WI38 (cell line): ENCODE measurements at regions not wholly inside any gene's neighbourhood (a gene's known extent, or its start where the extent isn't known, plus 50 kb on each side); places are given as distances from the start of the nearest gene placed in this dataset.

Source experiments
- H3K4me3 ChIP-seq: 2 replicates; pipeline ENCODE4 v1.5.1; 2011; ENCODE audit warnings: low read depth, mild to moderate bottlenecking, control low read depth, low read length
- CTCF ChIP-seq: IDR thresholded peaks from 2 replicates; pipeline ENCODE4 v1.5.1; 2012; ENCODE audit warnings: low read depth, mild to moderate bottlenecking, control low read depth, low read length

GRCh38 chr2:220162320-220162719, 534.9 kb downstream of the SLC4A3 start:
- no peak for TF ChIP-seq CTCF
- H3K4me3 ChIP-seq, result no peak overlapping the region

GRCh38 chr2:220163486-220163885, 536.1 kb downstream of the SLC4A3 start:
- no peak overlapping the region for H3K4me3 ChIP-seq
- TF ChIP-seq CTCF, result no peak

GRCh38 chr2:220165401-220165800, 538.0 kb downstream of the SLC4A3 start:
- TF ChIP-seq CTCF, result no peak
- H3K4me3 ChIP-seq, result no peak overlapping the region

GRCh38 chr2:220166616-220167015, 539.2 kb downstream of the SLC4A3 start:
- H3K4me3 ChIP-seq, result no peak overlapping the region
- no peak for TF ChIP-seq CTCF

- TF ChIP-seq CTCF, result no peak
- no peak overlapping the region for H3K4me3 ChIP-seq
Measured at GRCh38 chr2:220167956-220168355, 540.5 kb downstream of the SLC4A3 start.

GRCh38 chr2:220168891-220169546, 541.6 kb downstream of the SLC4A3 start:
- TF ChIP-seq CTCF, result no peak
- H3K4me3 ChIP-seq, result no peak overlapping the region

GRCh38 chr2:220174826-220175225, 547.4 kb downstream of the SLC4A3 start:
- H3K4me3 ChIP-seq, result no peak overlapping the region
- TF ChIP-seq CTCF, result no peak
